K562 (cell line): ENCODE measurements at regions not wholly inside any gene's neighbourhood (a gene's known extent, or its start where the extent isn't known, plus 50 kb on each side); places are given as distances from the start of the nearest gene placed in this dataset.

Experiments used
- ARID1B ChIP-seq: fragments of 450-650 bp; IDR thresholded peaks from 2 replicates; pipeline ENCODE4 v1.6.1; 2016; ENCODE audit warnings: antibody characterized with exemption, mild to moderate bottlenecking, inconsistent platforms
- BACH1 ChIP-seq: fragments of 200-800 bp; sonication (Bioruptor generic); IDR thresholded peaks from 2 replicates; pipeline ENCODE4 v1.6.1; 2016; ENCODE audit warnings: missing genetic modification characterization, missing compliant biosample characterization
- CTBP1 ChIP-seq: fragments of 450-650 bp; IDR thresholded peaks from 2 replicates; pipeline ENCODE4 v1.6.1; 2016; ENCODE audit warnings: borderline replicate concordance
- HMBOX1 ChIP-seq: sonication (generic); IDR thresholded peaks from 2 replicates; pipeline ENCODE4 v1.6.1; 2016
- LEF1 ChIP-seq: fragments of 450-650 bp; IDR thresholded peaks from 2 replicates; pipeline ENCODE4 v1.6.1; 2016; ENCODE audit warnings: mild to moderate bottlenecking
- MAFG ChIP-seq: fragments of 450-650 bp; conservative IDR thresholded peaks from 2 replicates; pipeline ENCODE4 v1.6.1; 2016; ENCODE audit warnings: missing genetic modification characterization, missing compliant biosample characterization
- SETDB1 ChIP-seq: IDR thresholded peaks from one replicate; pipeline ENCODE4 v1.6.1; 2012; ENCODE audit warnings: low read length, control low read depth, inconsistent platforms
- SMAD3 ChIP-seq: fragments of 450-650 bp; formaldehyde crosslinking; conservative IDR thresholded peaks from 2 replicates; pipeline ENCODE4 v1.4.0; 2020; ENCODE audit warnings: mild to moderate bottlenecking
- SOX6 ChIP-seq: fragments of 450-650 bp; IDR thresholded peaks from 2 replicates; pipeline ENCODE4 v1.6.1; 2014; ENCODE audit warnings: mild to moderate bottlenecking
- SRF ChIP-seq, 2 experiments: fragments of 250-450, 450-650 bp in 1 of 2; sonication (Bioruptor Pico) in 1 of 2; sonication (generic) in 1 of 2; formaldehyde crosslinking; IDR thresholded peaks; 2 replicates each; pipeline versions ENCODE4 v1.5.0 to v1.5.1; 2020 to 2022; ENCODE audit warnings: mild to moderate bottlenecking in 1 of 2, missing genetic modification reagents in 1 of 2
- VEZF1 ChIP-seq: fragments of 200-800 bp; sonication (Bioruptor generic); IDR thresholded peaks from 2 replicates; pipeline ENCODE4 v1.6.1; 2017; ENCODE audit warnings: missing genetic modification characterization, missing compliant biosample characterization
- ZNF280A ChIP-seq: fragments of 450-650 bp; IDR thresholded peaks from 2 replicates; pipeline ENCODE4 v1.6.1; 2018; ENCODE audit warnings: mild to moderate bottlenecking, low read depth; ENCODE audit not compliant: partially characterized antibody
- ZNF316 ChIP-seq: fragments of 450-650 bp; IDR thresholded peaks from 2 replicates; pipeline ENCODE4 v1.6.1; 2016
- TF ChIP-seq, protein P1 (sequence below), 2 experiments: fragments of 450-650 bp in 1 of 2; sonication (generic) in 1 of 2; formaldehyde crosslinking in 1 of 2; IDR thresholded peaks in 1 of 2; conservative IDR thresholded peaks in 1 of 2; 2 replicates each; pipeline versions ENCODE4 v1.6.1 to v1.8.1; 2016 to 2023; ENCODE audit warnings: mild to moderate bottlenecking in 2 of 2, moderate library complexity in 2 of 2, inconsistent platforms in 1 of 2, missing genetic modification reagents in 1 of 2
- TF ChIP-seq, protein P2 (sequence below): fragments of 450-650 bp; IDR thresholded peaks from 2 replicates; pipeline ENCODE4 v1.6.1; 2016; ENCODE audit warnings: low read depth, mild to moderate bottlenecking, moderate library complexity
- TF ChIP-seq, protein P3 (sequence below): fragments of 450-650 bp; IDR thresholded peaks from 2 replicates; pipeline ENCODE4 v1.6.1; 2018; ENCODE audit not compliant: partially characterized antibody

DNA sequence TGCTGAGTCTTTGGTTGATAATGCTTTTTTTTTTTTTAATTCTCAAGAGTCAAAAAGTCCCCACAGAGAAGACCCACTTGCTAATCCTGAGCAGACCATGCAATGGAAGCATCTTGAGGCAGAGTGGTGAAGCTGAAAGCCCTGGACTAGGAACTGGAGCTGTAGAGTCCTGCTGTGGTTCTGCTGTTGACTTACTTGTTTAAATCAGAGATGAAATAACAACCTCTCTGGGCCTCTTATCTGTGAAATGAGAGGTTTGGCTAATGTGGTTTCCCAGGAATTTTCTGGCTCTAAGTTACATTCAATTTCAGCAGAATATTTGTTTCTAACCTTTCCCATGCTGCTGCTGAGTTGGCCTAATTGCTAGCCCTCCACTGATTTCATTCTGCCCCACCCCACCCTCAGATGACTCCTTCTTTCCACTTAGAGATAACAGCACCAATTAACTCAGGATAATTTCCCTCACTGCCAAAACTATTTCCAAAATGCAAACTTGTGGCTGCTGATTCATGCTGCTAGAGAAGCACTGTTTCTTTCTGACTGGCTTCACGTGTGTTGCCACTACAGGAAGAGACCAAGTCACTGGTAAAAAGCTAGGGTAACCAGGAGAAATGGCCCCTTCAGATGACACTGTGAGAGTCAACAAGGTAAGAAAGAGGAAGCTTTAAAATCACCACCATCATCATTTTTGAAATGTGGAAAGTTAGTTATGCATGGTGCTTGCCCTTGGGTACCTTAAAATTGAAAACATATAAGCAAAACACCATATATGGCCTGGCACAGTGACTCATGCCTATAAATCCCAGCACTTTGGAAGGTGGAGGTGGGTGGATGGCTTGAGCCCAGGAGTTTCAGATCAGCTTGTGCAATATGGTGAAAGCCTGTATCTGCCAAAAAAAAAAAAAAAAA, 326.4 kb downstream of the DCHS2 start (continued):
- TF ChIP-seq ZNF280A (no peak), SOX6 (0 out of 2 replicates have a peak, but pooled peaks have one; percentile 24), ZNF316 (peak; percentile 35; the same call in 1 of the 2 replicates), MAFG (peak; percentile 57), LEF1 (no peak), ARID1B (peak; percentile 55), SMAD3 (CRISPR knock-in tag) (no peak), HMBOX1 (peak; percentile 60; the same call in 1 of the 2 replicates), BACH1 (tag) (peak; percentile 71; the same call in 1 of the 2 replicates), SRF (CRISPR knock-in tag; IDR thresholded peaks at IDR 0.05) (peak in 1 of 2 experiments; percentile 68; a peak in 1 of 4 replicates), SETDB1 (no peak), CTBP1 (peak; percentile 47; the same call in 1 of the 2 replicates), VEZF1 (CRISPR knock-in tag) (peak; percentile 66)
- TF ChIP-seq, protein P1, sequence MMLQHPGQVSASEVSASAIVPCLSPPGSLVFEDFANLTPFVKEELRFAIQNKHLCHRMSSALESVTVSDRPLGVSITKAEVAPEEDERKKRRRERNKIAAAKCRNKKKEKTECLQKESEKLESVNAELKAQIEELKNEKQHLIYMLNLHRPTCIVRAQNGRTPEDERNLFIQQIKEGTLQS (IDR thresholded peaks at IDR 0.05), result peak; percentile 60; the same call in 1 of the 2 replicates
- TF ChIP-seq, protein P1 (CRISPR knock-in tag; conservative IDR thresholded peaks at IDR 0.05), result no peak
- TF ChIP-seq, protein P2, sequence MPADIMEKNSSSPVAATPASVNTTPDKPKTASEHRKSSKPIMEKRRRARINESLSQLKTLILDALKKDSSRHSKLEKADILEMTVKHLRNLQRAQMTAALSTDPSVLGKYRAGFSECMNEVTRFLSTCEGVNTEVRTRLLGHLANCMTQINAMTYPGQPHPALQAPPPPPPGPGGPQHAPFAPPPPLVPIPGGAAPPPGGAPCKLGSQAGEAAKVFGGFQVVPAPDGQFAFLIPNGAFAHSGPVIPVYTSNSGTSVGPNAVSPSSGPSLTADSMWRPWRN, result 0 out of 2 replicates have a peak, but pooled peaks have one; percentile 30
- TF ChIP-seq, protein P3, sequence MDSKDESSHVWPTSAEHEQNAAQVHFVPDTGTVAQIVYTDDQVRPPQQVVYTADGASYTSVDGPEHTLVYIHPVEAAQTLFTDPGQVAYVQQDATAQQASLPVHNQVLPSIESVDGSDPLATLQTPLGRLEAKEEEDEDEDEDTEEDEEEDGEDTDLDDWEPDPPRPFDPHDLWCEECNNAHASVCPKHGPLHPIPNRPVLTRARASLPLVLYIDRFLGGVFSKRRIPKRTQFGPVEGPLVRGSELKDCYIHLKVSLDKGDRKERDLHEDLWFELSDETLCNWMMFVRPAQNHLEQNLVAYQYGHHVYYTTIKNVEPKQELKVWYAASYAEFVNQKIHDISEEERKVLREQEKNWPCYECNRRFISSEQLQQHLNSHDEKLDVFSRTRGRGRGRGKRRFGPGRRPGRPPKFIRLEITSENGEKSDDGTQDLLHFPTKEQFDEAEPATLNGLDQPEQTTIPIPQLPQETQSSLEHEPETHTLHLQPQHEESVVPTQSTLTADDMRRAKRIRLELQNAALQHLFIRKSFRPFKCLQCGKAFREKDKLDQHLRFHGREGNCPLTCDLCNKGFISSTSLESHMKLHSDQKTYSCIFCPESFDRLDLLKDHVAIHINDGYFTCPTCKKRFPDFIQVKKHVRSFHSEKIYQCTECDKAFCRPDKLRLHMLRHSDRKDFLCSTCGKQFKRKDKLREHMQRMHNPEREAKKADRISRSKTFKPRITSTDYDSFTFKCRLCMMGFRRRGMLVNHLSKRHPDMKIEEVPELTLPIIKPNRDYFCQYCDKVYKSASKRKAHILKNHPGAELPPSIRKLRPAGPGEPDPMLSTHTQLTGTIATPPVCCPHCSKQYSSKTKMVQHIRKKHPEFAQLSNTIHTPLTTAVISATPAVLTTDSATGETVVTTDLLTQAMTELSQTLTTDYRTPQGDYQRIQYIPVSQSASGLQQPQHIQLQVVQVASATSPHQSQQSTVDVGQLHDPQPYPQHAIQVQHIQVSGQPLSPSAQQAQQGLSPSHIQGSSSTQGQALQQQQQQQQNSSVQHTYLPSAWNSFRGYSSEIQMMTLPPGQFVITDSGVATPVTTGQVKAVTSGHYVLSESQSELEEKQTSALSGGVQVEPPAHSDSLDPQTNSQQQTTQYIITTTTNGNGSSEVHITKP, result peak; percentile 55
